GM06990 (cell line): ENCODE measurements at regions not wholly inside any gene's neighbourhood (a gene's known extent, or its start where the extent isn't known, plus 50 kb on each side); places are given as distances from the start of the nearest gene placed in this dataset.

Experiments
- DNase-seq: peaks from one replicate; pipeline ENCODE4 v3.0.0-alpha.2; 2011; ENCODE audit not compliant: insufficient read length; ENCODE audit errors: extremely low read depth
- H3K27me3 ChIP-seq: replicated peaks from 2 replicates; pipeline ENCODE4 v1.6.0; 2011; ENCODE audit warnings: low read length; ENCODE audit not compliant: control insufficient read depth, insufficient read depth
- H3K36me3 ChIP-seq: 2 replicates; pipeline ENCODE4 v1.5.1; 2011; ENCODE audit warnings: low read length; ENCODE audit not compliant: control insufficient read depth, insufficient read depth
- H3K4me3 ChIP-seq: replicated peaks from 2 replicates; pipeline ENCODE4 v1.5.1; 2011; ENCODE audit warnings: low read depth, mild to moderate bottlenecking, control low read depth, low read length
- TF ChIP-seq, protein P1 (sequence below): IDR thresholded peaks from 2 replicates; pipeline ENCODE4 v1.5.1; 2011; ENCODE audit warnings: low read length, control low read depth, mild to moderate bottlenecking, inconsistent platforms; ENCODE audit not compliant: insufficient read depth, poor library complexity, severe bottlenecking

DNA sequence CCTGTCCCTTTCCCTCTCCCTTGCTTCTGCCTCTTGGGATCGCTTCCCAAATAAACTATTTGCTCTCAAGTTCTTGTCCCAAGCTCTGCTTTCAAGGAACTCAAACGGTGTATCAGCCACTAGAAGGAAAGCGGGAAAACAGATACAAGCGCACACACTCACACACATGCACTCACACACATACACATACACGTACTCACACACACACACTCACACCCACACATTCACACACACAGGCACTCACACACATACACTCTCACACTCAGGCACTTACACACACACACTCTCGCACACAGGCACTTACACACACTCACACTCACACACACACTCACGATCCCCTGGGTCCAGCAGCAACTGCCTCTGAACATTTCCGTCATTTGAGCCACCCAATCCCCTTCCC is 121.9 kb downstream of the RAB11FIP2 start:
- no peak for DNase-seq
- TF ChIP-seq, protein P1, sequence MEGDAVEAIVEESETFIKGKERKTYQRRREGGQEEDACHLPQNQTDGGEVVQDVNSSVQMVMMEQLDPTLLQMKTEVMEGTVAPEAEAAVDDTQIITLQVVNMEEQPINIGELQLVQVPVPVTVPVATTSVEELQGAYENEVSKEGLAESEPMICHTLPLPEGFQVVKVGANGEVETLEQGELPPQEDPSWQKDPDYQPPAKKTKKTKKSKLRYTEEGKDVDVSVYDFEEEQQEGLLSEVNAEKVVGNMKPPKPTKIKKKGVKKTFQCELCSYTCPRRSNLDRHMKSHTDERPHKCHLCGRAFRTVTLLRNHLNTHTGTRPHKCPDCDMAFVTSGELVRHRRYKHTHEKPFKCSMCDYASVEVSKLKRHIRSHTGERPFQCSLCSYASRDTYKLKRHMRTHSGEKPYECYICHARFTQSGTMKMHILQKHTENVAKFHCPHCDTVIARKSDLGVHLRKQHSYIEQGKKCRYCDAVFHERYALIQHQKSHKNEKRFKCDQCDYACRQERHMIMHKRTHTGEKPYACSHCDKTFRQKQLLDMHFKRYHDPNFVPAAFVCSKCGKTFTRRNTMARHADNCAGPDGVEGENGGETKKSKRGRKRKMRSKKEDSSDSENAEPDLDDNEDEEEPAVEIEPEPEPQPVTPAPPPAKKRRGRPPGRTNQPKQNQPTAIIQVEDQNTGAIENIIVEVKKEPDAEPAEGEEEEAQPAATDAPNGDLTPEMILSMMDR = no peak
- Histone ChIP-seq H3K36me3 (no peaks in the 10 kb centered on the region), H3K4me3 (no peak overlapping the region), H3K27me3 (no peaks in the 10 kb centered on the region; the same call in 1 of the 2 replicates)

- H3K27me3 ChIP-seq = no peaks in the 10 kb centered on the region; the same call in 1 of the 2 replicates
- TF ChIP-seq, protein P1 = no peak
- no peak for DNase-seq
- H3K36me3 ChIP-seq = no peaks in the 10 kb centered on the region
- H3K4me3 ChIP-seq = no peak overlapping the region
Measured at GRCh38 chr10:117925369-117925768, 121.4 kb downstream of the RAB11FIP2 start.

GRCh38 chr10:117926491-117926890 is 120.2 kb downstream of the RAB11FIP2 start:
- no peak for DNase-seq
- TF ChIP-seq, protein P1 = no peak
- no peak overlapping the region for H3K4me3 ChIP-seq
- H3K27me3 ChIP-seq = no peaks in the 10 kb centered on the region
- H3K36me3 ChIP-seq = no peaks in the 10 kb centered on the region

DNA sequence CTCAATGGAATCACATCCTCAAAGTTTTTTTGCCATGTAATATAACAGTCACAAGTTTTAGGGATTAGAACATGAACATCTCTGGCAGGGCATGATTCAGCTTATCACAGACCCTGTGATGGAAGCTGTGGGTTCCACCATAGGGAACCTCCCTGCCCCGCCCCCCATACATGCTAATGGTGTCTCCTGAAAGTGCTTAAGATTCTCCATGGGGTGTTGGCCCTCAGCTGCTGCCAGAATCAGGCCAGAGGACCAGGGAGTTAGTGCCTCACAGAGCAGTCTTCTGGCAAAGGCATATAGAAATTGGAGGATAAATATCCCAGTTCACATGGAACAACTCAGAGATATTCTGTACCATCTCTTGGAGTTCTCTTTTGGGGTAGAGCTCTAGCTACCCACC is 119.4 kb downstream of the RAB11FIP2 start:
- no peaks in the 10 kb centered on the region for H3K36me3 ChIP-seq
- no peak overlapping the region for H3K4me3 ChIP-seq
- TF ChIP-seq, protein P1 = no peak
- no peak for DNase-seq
- no peaks in the 10 kb centered on the region for H3K27me3 ChIP-seq

DNA sequence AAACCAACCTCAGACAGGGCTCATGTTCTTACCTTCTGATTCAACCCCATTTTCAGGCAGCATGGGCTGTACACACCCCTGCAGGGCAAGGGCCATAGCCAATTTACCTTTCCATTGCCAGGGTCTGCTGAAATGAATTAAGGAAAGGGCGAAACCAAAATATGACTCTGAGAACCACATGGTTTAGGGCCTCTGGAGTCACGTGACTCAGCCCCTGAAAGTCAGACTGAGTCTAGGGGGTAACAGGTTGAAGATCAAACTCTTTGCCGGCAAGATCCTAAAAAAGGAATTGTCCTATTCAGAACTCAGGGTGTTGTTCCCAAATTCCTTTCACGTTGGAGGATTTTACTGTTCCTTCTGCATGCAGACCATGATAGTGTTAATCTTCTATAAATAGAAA is 118.9 kb downstream of the RAB11FIP2 start:
- no peak for DNase-seq
- no peak overlapping the region for H3K4me3 ChIP-seq
- no peaks in the 10 kb centered on the region for H3K27me3 ChIP-seq
- TF ChIP-seq, protein P1 = no peak
- H3K36me3 ChIP-seq = no peaks in the 10 kb centered on the region

- Histone ChIP-seq H3K36me3 (no peaks in the 10 kb centered on the region), H3K27me3 (no peaks in the 10 kb centered on the region), H3K4me3 (no peak overlapping the region)
- no peak for DNase-seq
- TF ChIP-seq, protein P1 = no peak
Measured at GRCh38 chr10:117928281-117928680, 118.5 kb downstream of the RAB11FIP2 start.
